Type B pancreatic cell (in vitro differentiated cells): ENCODE measurements at regions not wholly inside any gene's neighbourhood (a gene's known extent, or its start where the extent isn't known, plus 50 kb on each side); places are given as distances from the start of the nearest gene placed in this dataset.

Experiments used
- DNase-seq: peaks from one replicate; pipeline ENCODE4 v3.0.0; 2021; ENCODE audit warnings: mixed read lengths; ENCODE audit not compliant: unreplicated experiment; ENCODE audit errors: extremely low spot score
- H3K27ac Mint-ChIP-seq: 2 replicates; pipeline ENCODE4 v1.8.0; 2021; ENCODE audit warnings: mild to moderate bottlenecking, mixed read lengths
- H3K27me3 Mint-ChIP-seq: 2 replicates; pipeline ENCODE4 v1.8.0; 2021; ENCODE audit warnings: mixed read lengths
- H3K36me3 Mint-ChIP-seq: 2 replicates; pipeline ENCODE4 v1.8.0; 2021; ENCODE audit warnings: mixed read lengths
- H3K4me1 Mint-ChIP-seq: one replicate; pipeline ENCODE4 v1.8.0; 2021; ENCODE audit warnings: mixed read lengths; ENCODE audit not compliant: unreplicated experiment
- H3K4me3 Mint-ChIP-seq: 2 replicates; pipeline ENCODE4 v1.8.0; 2021; ENCODE audit warnings: mild to moderate bottlenecking, mixed read lengths
- H3K9me3 Mint-ChIP-seq: 2 replicates; pipeline ENCODE4 v1.8.0; 2021; ENCODE audit warnings: mixed read lengths
- TF ChIP-seq, protein P1 (sequence below): fragments of 200-600 bp; sonication (generic); conservative IDR thresholded peaks from 2 replicates; pipeline ENCODE4 v1.5.0; 2021; ENCODE audit warnings: antibody characterized with exemption, mild to moderate bottlenecking

DNA sequence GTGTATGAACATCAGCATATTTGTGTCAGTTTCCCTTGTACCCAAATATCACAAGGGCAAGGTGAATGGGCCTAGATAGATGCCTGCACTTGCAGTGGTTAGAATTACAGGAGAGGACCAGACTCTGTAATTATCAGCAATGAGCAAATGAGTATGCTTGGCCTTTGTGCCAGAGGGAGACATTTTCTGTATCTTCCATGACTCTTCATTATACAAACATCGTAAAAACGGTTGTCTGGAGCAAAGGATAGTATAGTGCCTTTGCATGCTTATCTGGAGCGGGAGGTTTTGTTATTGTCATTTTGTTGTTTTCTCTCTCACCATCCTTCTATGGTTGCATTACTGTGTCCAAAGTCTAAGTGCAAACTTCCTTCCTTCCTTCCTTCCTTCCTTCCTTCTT, 1568.5 kb upstream of the NUDT12 start:
- no peaks in the 10 kb centered on the region for H3K36me3 Mint-ChIP-seq
- no peaks in the 10 kb centered on the region for H3K27me3 Mint-ChIP-seq
- TF ChIP-seq, protein P1, sequence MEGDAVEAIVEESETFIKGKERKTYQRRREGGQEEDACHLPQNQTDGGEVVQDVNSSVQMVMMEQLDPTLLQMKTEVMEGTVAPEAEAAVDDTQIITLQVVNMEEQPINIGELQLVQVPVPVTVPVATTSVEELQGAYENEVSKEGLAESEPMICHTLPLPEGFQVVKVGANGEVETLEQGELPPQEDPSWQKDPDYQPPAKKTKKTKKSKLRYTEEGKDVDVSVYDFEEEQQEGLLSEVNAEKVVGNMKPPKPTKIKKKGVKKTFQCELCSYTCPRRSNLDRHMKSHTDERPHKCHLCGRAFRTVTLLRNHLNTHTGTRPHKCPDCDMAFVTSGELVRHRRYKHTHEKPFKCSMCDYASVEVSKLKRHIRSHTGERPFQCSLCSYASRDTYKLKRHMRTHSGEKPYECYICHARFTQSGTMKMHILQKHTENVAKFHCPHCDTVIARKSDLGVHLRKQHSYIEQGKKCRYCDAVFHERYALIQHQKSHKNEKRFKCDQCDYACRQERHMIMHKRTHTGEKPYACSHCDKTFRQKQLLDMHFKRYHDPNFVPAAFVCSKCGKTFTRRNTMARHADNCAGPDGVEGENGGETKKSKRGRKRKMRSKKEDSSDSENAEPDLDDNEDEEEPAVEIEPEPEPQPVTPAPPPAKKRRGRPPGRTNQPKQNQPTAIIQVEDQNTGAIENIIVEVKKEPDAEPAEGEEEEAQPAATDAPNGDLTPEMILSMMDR = no peak
- H3K9me3 Mint-ChIP-seq = peaks cover 5% of the 10 kb centered on the region
- H3K27ac Mint-ChIP-seq = no peak overlapping the region
- H3K4me3 Mint-ChIP-seq = no peak overlapping the region
- no peaks in the 10 kb centered on the region for H3K4me1 Mint-ChIP-seq
- DNase-seq = no peak

DNA sequence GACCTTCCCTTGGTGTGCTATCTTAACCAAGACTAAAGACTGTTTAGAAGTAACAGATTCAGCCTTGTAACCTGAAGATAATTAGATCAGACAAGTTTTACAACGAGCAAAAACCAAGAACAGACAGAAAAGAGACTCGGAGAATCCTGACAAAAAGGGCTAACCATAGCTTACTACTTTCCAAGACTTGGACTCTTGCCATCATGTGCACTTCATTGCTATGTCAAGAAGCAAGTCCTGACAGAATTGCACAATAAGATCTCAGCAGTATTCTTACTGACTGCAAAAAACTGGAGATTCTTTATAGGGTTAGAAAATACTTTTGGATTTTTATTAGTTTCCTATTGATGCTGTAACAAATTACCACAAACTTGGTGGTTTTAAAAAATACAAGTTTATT, 1539.0 kb upstream of the NUDT12 start:
- Mint-ChIP-seq H3K4me3 (no peak overlapping the region), H3K27me3 (no peaks in the 10 kb centered on the region), H3K9me3 (peaks cover 4% of the 10 kb centered on the region), H3K27ac (no peak overlapping the region), H3K36me3 (peaks cover 3% of the 10 kb centered on the region), H3K4me1 (no peaks in the 10 kb centered on the region)
- no peak for DNase-seq
- TF ChIP-seq, protein P1 = no peak

DNA sequence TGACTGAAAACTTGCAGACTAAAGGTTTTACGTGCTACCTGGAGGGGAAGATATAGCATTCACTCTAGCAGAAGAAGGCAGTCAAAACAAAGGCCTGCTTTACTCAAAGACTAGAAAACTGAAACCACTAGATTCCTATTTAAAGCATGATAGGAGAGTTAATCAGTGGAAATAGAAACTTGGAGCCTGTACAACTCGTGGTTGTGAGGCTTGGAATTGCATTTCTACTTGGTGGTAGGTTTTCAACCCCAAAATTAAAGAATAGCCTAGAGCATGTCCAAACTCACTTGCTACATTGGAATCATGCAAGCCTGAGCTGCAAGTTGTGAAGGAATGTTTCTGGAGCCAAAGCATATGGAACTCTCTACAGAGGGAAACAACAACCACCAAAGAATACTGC, 1526.4 kb upstream of the NUDT12 start:
- TF ChIP-seq, protein P1 = no peak
- Mint-ChIP-seq H3K4me1 (peaks cover 8% of the 10 kb centered on the region), H3K4me3 (no peak overlapping the region), H3K9me3 (peaks cover 6% of the 10 kb centered on the region), H3K27me3 (no peaks in the 10 kb centered on the region), H3K27ac (no peak overlapping the region), H3K36me3 (peaks cover 4% of the 10 kb centered on the region)
- no peak for DNase-seq

DNA sequence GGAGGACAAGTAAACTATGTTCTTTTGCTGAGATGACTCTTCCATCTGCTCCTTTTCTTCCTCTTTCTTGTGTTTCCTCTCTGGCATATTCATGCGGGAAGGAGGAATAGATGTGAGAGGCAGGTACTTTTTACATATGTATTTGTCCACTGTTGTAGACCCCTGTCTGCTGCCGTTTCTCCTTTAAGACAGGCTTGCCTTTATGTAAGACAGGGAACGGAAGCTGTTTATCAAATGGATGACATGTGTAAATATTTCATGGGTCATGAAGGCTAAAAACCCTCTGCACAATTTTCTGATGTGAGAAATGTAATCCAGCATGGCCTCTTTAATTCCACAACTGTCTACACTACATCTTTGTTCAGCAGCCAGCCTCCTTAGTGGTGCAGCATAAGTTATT, 1525.5 kb upstream of the NUDT12 start:
- no peak overlapping the region for H3K4me3 Mint-ChIP-seq
- no peaks in the 10 kb centered on the region for H3K27me3 Mint-ChIP-seq
- peaks cover 4% of the 10 kb centered on the region for H3K36me3 Mint-ChIP-seq
- TF ChIP-seq, protein P1 = no peak
- H3K9me3 Mint-ChIP-seq = peaks cover 6% of the 10 kb centered on the region
- peaks cover 8% of the 10 kb centered on the region for H3K4me1 Mint-ChIP-seq
- no peak overlapping the region for H3K27ac Mint-ChIP-seq
- DNase-seq = no peak

DNA sequence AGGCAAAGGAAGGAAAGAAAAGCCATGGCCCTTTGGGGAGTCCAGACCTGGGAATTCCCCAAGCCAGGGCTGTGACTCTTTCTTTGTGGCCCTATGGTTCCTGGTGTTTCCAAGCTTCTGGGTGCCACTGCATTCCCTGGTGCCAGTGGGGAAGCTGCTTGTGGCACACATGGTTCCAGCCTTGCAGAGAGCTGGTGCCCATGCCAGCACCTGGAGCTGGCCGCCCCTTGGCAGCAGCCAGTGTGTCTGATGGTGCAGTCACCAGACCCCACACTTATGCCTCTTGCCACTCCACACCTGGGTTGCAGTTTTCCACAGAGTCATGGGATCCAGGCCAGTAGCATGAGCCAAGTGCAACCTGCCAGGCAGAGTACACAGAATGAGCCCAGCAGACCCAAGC, 1495.3 kb upstream of the NUDT12 start:
- peaks cover 3% of the 10 kb centered on the region for H3K9me3 Mint-ChIP-seq
- TF ChIP-seq, protein P1 = no peak
- no peaks in the 10 kb centered on the region for H3K27me3 Mint-ChIP-seq
- H3K4me1 Mint-ChIP-seq = no peaks in the 10 kb centered on the region
- DNase-seq = no peak
- H3K36me3 Mint-ChIP-seq = no peaks in the 10 kb centered on the region
- no peak overlapping the region for H3K27ac Mint-ChIP-seq
- H3K4me3 Mint-ChIP-seq = no peak overlapping the region

DNA sequence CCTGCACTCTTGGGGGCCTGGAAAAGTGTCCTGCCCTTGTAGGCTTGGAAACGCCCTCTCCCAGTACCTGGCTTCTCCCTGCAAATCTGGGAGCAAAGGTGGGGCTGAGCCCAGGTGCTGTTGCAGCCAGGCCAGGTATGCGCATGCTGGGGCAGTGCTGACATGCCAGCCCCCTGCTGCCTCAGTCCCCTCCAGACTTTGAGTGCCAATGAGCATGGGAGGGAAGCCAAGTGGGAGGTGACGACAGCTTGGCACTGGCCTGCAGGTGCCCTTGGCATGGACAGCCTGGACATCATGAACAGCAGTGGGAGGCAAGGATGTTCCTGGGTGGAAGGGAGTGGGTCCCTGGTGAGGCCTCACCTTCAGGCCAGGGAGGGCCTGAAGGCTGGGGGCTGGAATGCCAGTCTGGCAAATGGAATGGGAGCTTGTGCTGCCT, 1494.4 kb upstream of the NUDT12 start:
- Mint-ChIP-seq H3K4me1 (no peaks in the 10 kb centered on the region), H3K27me3 (no peaks in the 10 kb centered on the region), H3K27ac (no peak overlapping the region), H3K4me3 (no peak overlapping the region), H3K36me3 (no peaks in the 10 kb centered on the region), H3K9me3 (peaks cover 3% of the 10 kb centered on the region)
- no peak for DNase-seq
- TF ChIP-seq, protein P1 = no peak
